Spleen (tissue), 11 donors: ENCODE measurements at regions not wholly inside any gene's neighbourhood (a gene's known extent, or its start where the extent isn't known, plus 50 kb on each side); places are given as distances from the start of the nearest gene placed in this dataset.
"Not testable (repeated sequence)": the region's sequence is repeated elsewhere in the genome, so short reads cannot be mapped to it uniquely, and the experiment has no call there.

ENCODE experiments used
- DNase-seq: peaks from one replicate; pipeline ENCODE4 v3.0.0-alpha.2; 2020
- H3K27ac ChIP-seq, 8 donors: fragments of 200-600 bp; sonication (generic) in 7 of 8; 1 replicate in 4 of 8; 2 replicates in 4 of 8; pipeline versions ENCODE4 v1.5.0 to v1.8.0; 2016 to 2021; ENCODE audit warnings: inconsistent platforms in 4 of 8, mild to moderate bottlenecking in 4 of 8, moderate library complexity in 1 of 8
- H3K27me3 ChIP-seq, 7 donors: fragments of 200-600 bp; sonication (generic) in 6 of 7; replicated peaks in 1 of 7; 1 replicate in 4 of 7; 2 replicates in 3 of 7; pipeline versions ENCODE4 v1.5.0 to v1.8.0; 2016 to 2021; ENCODE audit warnings: inconsistent platforms in 3 of 7, mild to moderate bottlenecking in 1 of 7
- H3K36me3 ChIP-seq, 6 donors: fragments of 200-600 bp; sonication (generic) in 5 of 6; 1 replicate in 4 of 6; 2 replicates in 2 of 6; pipeline versions ENCODE4 v1.5.0 to v1.8.0; 2016 to 2021; ENCODE audit warnings: inconsistent platforms in 2 of 6
- H3K4me1 ChIP-seq, 6 donors: fragments of 200-600 bp; sonication (generic) in 5 of 6; 1 replicate in 3 of 6; 2 replicates in 3 of 6; pipeline versions ENCODE4 v1.5.0 to v1.8.0; 2016 to 2021; ENCODE audit warnings: inconsistent platforms in 3 of 6
- H3K4me3 ChIP-seq, 8 donors: fragments of 200-600 bp; sonication (generic) in 7 of 8; 1 replicate in 4 of 8; 2 replicates in 4 of 8; pipeline versions ENCODE4 v1.5.0 to v1.8.0; 2016 to 2021; ENCODE audit warnings: inconsistent platforms in 4 of 8, mild to moderate bottlenecking in 4 of 8, moderate library complexity in 2 of 8
- H3K9me3 ChIP-seq, 8 donors: fragments of 200-600 bp; sonication (generic) in 7 of 8; 1 replicate in 4 of 8; 2 replicates in 4 of 8; pipeline versions ENCODE4 v1.5.0 to v1.8.0; 2016 to 2021; ENCODE audit warnings: inconsistent platforms in 4 of 8
- POLR2A ChIP-seq, 3 donors: fragments of 450-650 bp; IDR thresholded peaks; one replicate each; pipeline ENCODE4 v1.5.1; 2017; ENCODE audit warnings: antibody characterized with exemption in 3 of 3, mild to moderate bottlenecking in 1 of 3
- POLR2AphosphoS5 ChIP-seq, 3 donors: sonication (generic); formaldehyde crosslinking; IDR thresholded peaks; one replicate each; pipeline ENCODE4 v1.5.1; 2017; ENCODE audit warnings: antibody characterized with exemption in 3 of 3
- WGBS, 5 donors: extraction: QIAGEN DNeasy Blood & Tissue Kit in 3 of 5; methylation state at CpG; one replicate each; pipeline versions ENCODE4 v1.1.5 to v1.1.7; 2013 to 2018; 5-methylcytosine and 5-hydroxymethylcytosine counted together
- intact Hi-C: fragments of 100-400 bp; cut with DNase I; formaldehyde crosslinking; loops from one replicate; pipeline ENCODE4 v1.15.0; 2023; ENCODE audit warnings: low total_unique reads
- TF ChIP-seq, protein P1 (sequence below), 11 experiments: fragments of 200-600 bp in 7 of 11; fragments of 450-650 bp in 4 of 11; sonication (generic) in 4 of 11; IDR thresholded peaks in 8 of 11; conservative IDR thresholded peaks in 3 of 11; 1 replicate in 7 of 11; 2 replicates in 4 of 11; pipeline versions ENCODE4 v1.4.0 to v1.8.0; 2016 to 2021; ENCODE audit warnings: antibody characterized with exemption in 11 of 11, inconsistent platforms in 4 of 11, mild to moderate bottlenecking in 1 of 11
- donor health status: healthy with polysubstance abuse.
- donor health status: DM: no; HTN: no; CAD: no; lungs with moderate emphysema.
- donor health status: DM: no; HTN: no; CAD: no.
- donor health status: Bipolar disorder and iron deficiency.
- donor health status: healthy.
- donor health status: DM: no; HTN: no; CAD: no.
- donor health status: DM: yes; HTN: yes; CAD: no.

DNA sequence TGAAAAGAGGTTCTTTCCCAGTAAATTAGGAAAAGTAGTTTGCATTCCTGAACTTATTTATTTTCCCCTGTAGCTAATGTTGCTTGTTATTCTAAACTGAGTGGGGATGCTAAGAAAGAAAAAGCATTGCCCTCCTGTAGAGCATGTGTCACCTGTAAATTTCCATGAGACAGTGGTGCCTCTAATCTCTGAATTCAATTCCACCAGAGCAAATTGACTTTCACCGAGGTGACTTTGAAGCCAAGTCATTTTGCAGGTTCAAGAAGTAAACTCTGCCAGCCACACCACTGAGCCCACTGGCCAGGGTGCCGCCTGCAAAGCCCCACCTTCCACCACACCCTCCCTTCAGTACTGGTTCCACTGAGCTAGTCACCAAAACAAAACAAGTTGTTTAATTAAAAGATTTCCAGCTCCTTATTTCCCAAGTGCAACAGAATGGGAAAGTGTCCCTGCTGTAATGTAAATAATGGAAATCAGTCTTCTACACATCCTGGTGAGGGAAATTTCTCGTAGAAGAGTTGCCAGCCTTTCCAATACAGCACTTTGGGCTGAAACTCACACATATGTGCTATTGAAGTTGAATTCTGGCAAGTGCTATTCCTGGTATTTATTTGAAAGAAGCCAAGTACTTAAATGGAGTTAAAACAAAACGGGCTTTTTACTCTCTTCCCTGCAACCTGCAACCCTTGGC, 254.8 kb downstream of the RNF152 start:
- H3K4me3 ChIP-seq: no peak overlapping the region
- H3K27ac ChIP-seq: no peak overlapping the region
- peaks cover 0 to 5% (median 0%) of the 10 kb centered on the region in 7 donors for H3K27me3 ChIP-seq
- WGBS, 5 donors: 73 to 86% (median 81%) methylated on average over 4 of the region's 4 CpGs
- H3K4me1 ChIP-seq: no peaks in the 10 kb centered on the region
- intact Hi-C loops: loop anchor here (10.0 kb wide), 1 partner anchor 267 kb away; no protein-coding TSS in a partner anchor
- H3K36me3 ChIP-seq: no peaks in the 10 kb centered on the region
- TF ChIP-seq, protein P1, sequence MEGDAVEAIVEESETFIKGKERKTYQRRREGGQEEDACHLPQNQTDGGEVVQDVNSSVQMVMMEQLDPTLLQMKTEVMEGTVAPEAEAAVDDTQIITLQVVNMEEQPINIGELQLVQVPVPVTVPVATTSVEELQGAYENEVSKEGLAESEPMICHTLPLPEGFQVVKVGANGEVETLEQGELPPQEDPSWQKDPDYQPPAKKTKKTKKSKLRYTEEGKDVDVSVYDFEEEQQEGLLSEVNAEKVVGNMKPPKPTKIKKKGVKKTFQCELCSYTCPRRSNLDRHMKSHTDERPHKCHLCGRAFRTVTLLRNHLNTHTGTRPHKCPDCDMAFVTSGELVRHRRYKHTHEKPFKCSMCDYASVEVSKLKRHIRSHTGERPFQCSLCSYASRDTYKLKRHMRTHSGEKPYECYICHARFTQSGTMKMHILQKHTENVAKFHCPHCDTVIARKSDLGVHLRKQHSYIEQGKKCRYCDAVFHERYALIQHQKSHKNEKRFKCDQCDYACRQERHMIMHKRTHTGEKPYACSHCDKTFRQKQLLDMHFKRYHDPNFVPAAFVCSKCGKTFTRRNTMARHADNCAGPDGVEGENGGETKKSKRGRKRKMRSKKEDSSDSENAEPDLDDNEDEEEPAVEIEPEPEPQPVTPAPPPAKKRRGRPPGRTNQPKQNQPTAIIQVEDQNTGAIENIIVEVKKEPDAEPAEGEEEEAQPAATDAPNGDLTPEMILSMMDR (IDR thresholded peaks at IDR 0.05 in 8 of 11, conservative IDR thresholded peaks at IDR 0.05 in 3 of 11): no peak
- TF ChIP-seq POLR2AphosphoS5 (IDR thresholded peaks at IDR 0.05) (no peak), POLR2A (IDR thresholded peaks at IDR 0.05) (no peak)
- H3K9me3 ChIP-seq: no peaks in the 10 kb centered on the region
- no peak for DNase-seq

DNA sequence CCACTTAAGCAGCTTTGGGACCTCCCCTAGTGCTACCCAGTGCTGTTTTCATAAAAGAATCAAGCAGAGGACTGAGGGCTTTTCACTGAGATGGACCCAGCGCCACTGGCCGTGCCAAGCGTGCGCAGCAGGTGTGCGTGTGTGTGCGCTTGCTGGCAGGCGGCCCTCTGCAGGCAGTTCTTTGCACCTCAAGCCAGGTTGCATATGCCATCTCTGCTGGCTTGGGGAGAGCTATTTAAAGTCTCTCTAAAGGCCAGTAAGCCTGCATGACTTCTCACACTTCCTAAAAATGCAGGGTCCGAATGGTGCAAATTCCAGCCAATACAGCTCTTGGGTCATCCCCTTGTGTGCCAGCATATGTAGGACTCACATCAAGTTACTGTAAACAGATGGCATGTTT, 255.5 kb downstream of the RNF152 start:
- no peak overlapping the region for H3K4me3 ChIP-seq
- H3K36me3 ChIP-seq: no peaks in the 10 kb centered on the region
- H3K4me1 ChIP-seq: no peaks in the 10 kb centered on the region
- intact Hi-C loops: loop anchor here (10.0 kb wide), 1 partner anchor 267 kb away; no protein-coding TSS in a partner anchor
- no peak overlapping the region for H3K27ac ChIP-seq
- DNase-seq: no peak
- TF ChIP-seq POLR2A (IDR thresholded peaks at IDR 0.05) (no peak), POLR2AphosphoS5 (IDR thresholded peaks at IDR 0.05) (no peak)
- TF ChIP-seq, protein P1 (IDR thresholded peaks at IDR 0.05 in 8 of 11, conservative IDR thresholded peaks at IDR 0.05 in 3 of 11): no peak
- H3K9me3 ChIP-seq: no peaks in the 10 kb centered on the region
- H3K27me3 ChIP-seq: peaks cover 0 to 5% (median 0%) of the 10 kb centered on the region in 7 donors
- 87 to 97% (median 96%) methylated on average over 7 to 8 of the region's 8 CpGs for WGBS, 5 donors

DNA sequence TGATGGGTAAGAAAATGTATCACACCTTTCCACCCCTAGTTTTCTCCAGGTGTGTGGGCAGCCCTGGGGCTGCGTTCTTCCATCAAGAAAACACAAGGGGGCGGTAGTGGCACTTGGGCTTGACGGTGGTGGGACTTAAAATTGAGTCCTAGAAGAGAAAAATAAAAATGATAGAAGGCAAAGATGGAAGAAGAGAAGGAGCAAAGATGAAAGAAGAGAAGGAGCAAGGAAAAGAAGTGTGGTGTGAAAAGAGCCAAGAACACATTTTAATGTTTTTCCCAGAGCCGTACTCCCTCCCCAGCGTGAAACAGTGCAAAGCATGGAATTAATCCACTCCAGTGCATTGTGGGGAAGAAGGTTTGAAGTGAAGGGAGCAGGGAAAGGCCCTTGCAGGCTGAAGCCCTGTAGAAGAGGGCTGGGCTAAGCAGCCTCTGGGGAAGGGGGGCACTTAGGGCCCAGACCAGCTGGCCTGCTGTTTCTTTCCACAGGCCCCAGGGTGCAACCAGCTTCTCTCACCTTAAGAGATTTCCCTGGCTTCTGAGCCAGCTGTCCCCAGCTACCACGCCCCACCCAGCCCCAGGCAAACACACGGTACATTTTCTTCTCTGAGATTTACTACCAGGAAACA, 256.8 kb downstream of the RNF152 start:
- DNase-seq: no peak
- H3K27me3 ChIP-seq: peaks cover 0 to 5% (median 0%) of the 10 kb centered on the region in 7 donors
- H3K4me1 ChIP-seq: no peaks in the 10 kb centered on the region
- TF ChIP-seq, protein P1 (IDR thresholded peaks at IDR 0.05 in 8 of 11, conservative IDR thresholded peaks at IDR 0.05 in 3 of 11): peak in 10 of 11 experiments; percentile 31 to 78 (median 56)
- no peak for TF ChIP-seq POLR2AphosphoS5 (IDR thresholded peaks at IDR 0.05)
- no peaks in the 10 kb centered on the region for H3K9me3 ChIP-seq
- H3K27ac ChIP-seq: no peak overlapping the region
- 27 to 32% (median 30%) methylated on average over 7 of the region's 7 CpGs for WGBS, 5 donors
- H3K4me3 ChIP-seq: no peak overlapping the region
- H3K36me3 ChIP-seq: no peaks in the 10 kb centered on the region
- intact Hi-C loops: loop anchor here (2.0 to 10.0 kb wide), 2 partner anchors 269 to 495 kb away; no protein-coding TSS in a partner anchor

DNA sequence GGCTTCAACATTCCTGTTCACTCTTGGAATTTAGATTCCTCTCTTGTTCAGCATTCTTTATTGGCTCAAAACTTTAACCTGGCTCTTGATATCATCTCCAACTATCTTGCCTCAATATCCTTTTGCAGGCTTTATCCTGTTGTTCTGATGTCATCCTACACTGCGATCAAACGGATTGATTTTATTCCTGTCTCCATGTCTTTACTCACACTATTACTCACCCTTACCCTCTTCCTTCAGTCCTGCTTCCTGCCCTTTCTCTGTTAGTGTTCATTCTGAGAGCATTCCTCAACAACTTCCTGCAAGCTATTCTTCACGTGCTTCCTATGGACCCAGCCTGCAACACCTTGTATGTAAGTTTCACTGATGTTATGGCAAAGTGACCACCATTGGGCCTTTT, 264.7 kb downstream of the RNF152 start:
- Histone ChIP-seq H3K4me1 (no peaks in the 10 kb centered on the region), H3K27me3 (no peaks in the 10 kb centered on the region), H3K4me3 (no peak overlapping the region), H3K27ac (no peak overlapping the region), H3K36me3 (no peaks in the 10 kb centered on the region), H3K9me3 (no peaks in the 10 kb centered on the region)
- no peak for DNase-seq
- intact Hi-C loops: no loop called here
- WGBS, 5 donors: 31 to 38% (median 37%) methylated on average over 3 of the region's 3 CpGs
- TF ChIP-seq, protein P1 (IDR thresholded peaks at IDR 0.05 in 8 of 11, conservative IDR thresholded peaks at IDR 0.05 in 3 of 11): no peak
- TF ChIP-seq POLR2A (IDR thresholded peaks at IDR 0.05) (no peak), POLR2AphosphoS5 (IDR thresholded peaks at IDR 0.05) (no peak)

DNA sequence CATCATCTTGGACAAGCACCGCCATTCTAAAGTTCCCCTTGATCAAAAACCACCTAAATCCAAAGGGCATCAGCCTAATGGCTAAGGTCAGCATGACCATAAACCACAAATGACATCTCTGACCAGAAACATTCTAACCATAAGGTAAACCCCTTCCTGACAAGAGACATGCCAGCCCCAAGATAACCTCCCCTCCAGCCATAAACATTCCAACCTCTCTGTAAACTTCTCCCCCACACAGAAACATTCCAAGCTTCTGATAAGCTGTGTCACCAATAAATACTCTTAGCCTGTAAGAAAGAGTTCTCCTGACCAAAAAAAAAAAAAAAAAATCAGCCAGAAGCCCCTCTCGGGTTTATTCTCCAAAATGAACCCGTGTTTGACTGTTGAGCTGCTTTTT, 268.2 kb downstream of the RNF152 start:
- 75 to 89% (median 85%) methylated on average over 3 of the region's 3 CpGs for WGBS, 5 donors
- H3K27ac ChIP-seq, H3K4me1 ChIP-seq, DNase-seq, H3K36me3 ChIP-seq, intact Hi-C loops, H3K4me3 ChIP-seq, H3K27me3 ChIP-seq, H3K9me3 ChIP-seq: not testable (repeated sequence)
